GM10266 (cell line): ENCODE measurements at regions not wholly inside any gene's neighbourhood (a gene's known extent, or its start where the extent isn't known, plus 50 kb on each side); places are given as distances from the start of the nearest gene placed in this dataset.

Experiments used
- DNase-seq: peaks from one replicate; pipeline ENCODE4 v3.0.0; 2012; ENCODE audit errors: extremely low spot score
- TF ChIP-seq, protein P1 (sequence below): IDR thresholded peaks from 2 replicates; pipeline ENCODE4 v1.5.1; 2012; ENCODE audit warnings: mild to moderate bottlenecking, low read depth; ENCODE audit not compliant: control insufficient read depth, insufficient read depth; ENCODE audit errors: missing control alignments

- TF ChIP-seq, protein P1, sequence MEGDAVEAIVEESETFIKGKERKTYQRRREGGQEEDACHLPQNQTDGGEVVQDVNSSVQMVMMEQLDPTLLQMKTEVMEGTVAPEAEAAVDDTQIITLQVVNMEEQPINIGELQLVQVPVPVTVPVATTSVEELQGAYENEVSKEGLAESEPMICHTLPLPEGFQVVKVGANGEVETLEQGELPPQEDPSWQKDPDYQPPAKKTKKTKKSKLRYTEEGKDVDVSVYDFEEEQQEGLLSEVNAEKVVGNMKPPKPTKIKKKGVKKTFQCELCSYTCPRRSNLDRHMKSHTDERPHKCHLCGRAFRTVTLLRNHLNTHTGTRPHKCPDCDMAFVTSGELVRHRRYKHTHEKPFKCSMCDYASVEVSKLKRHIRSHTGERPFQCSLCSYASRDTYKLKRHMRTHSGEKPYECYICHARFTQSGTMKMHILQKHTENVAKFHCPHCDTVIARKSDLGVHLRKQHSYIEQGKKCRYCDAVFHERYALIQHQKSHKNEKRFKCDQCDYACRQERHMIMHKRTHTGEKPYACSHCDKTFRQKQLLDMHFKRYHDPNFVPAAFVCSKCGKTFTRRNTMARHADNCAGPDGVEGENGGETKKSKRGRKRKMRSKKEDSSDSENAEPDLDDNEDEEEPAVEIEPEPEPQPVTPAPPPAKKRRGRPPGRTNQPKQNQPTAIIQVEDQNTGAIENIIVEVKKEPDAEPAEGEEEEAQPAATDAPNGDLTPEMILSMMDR, result no peak
These were observed 372.5 kb downstream of the TBL1XR1 start for GRCh38 chr3:176824811-176825210.

GRCh38 chr3:176820764-176821163 lies 376.5 kb downstream of the TBL1XR1 start:
- TF ChIP-seq, protein P1, result no peak
- DNase-seq, result no peak

More at GRCh38 chr3:176824811-176825210, 372.5 kb downstream of the TBL1XR1 start:
- no peak for DNase-seq

DNA sequence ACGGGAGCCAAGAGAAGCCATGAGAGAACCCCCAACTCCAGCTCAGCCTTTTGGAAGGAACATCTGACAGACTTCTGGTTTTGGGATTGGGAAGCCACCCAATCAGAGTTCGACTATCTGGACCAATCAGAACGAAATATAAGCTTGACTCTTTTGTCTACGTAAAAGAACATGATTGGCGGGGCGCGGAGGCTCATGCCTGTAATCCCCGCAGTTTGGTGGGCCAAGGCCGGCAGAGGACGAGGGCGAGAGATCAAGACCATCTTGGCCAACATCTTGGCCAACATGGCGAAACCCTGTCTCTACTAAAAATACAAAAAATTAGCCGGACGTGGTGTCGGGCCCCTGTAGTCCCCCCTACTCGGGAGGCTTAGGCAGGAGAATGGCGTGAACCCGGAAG lies 380.3 kb downstream of the TBL1XR1 start:
- no peak for DNase-seq
- TF ChIP-seq, protein P1, result no peak

DNA sequence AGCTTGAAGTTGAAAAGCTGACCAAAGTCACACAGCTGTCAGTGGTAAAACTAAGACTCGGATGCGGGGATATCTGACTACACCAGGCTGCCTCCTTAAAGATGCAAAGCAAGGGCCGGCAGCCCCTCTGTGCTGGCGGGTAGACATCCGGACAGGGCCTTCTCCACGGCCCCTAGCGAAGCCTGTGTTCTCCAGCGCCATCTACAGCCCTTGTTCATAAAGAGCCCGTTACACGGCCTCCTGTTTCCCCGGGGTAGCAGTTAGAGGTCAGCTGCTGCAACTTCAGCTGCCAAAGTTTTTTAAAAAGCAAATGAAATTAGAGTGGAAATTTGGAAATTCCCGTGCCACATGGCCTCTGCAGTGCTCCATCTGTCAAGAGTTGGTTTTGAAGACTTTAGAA lies 383.0 kb downstream of the TBL1XR1 start:
- peak; percentile 60 for DNase-seq

DNA sequence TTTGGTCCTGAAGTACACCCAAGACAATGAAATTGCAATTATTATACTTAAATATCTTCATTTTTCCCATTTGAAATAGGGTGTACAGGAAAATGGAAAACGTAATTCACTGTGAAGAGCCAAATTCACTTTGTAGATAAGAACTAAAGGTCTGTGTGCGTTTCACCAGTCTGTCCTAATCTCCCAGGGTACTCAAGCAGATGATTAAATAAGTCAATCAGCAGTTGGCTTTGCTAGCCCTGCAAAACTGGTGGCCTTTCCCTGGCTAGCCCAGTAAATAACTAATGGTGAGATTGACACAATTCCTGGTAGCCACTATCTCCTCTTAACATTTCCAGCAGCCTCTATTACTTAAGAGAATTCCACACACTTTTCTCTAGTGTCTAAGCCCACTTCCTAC lies 389.3 kb downstream of the TBL1XR1 start:
- TF ChIP-seq, protein P1, result no peak
- DNase-seq, result no peak

More for the DNA sequence above, 383.0 kb downstream of the TBL1XR1 start:
- TF ChIP-seq, protein P1, result peak; percentile 70

GRCh38 chr3:176799675-176800074 lies 397.6 kb downstream of the TBL1XR1 start:
- DNase-seq, result no peak
- TF ChIP-seq, protein P1, result no peak

DNA sequence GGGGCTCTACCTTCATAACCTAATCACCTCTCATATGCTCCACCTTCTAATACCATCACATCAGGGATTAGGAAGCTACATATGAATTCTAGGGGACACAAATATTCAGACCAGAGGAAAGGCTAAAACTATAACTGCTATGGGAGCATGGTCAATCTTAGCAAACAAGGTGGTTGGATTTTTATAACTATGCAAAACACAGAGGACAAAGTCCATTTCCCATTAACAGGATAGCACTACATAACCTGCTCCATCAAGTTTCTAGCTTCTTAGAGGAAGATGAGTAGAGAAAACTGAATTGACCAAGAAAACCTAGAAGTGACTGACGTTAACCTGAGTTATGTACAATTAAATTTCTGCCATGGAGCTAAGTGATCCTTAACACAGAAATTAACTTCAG lies 398.6 kb downstream of the TBL1XR1 start:
- no peak for DNase-seq
- TF ChIP-seq, protein P1, result no peak
